Gastrocnemius medialis (tissue), 4 donors: ENCODE measurements at regions not wholly inside any gene's neighbourhood (a gene's known extent, or its start where the extent isn't known, plus 50 kb on each side); places are given as distances from the start of the nearest gene placed in this dataset.
A peak's percentile ranks its signal among the peaks of the same experiment; 100 is the strongest.

ENCODE experiments used
- POLR2A ChIP-seq, 2 donors: fragments of 450-650 bp; IDR thresholded peaks; one replicate each; pipeline ENCODE4 v1.6.1; 2017; ENCODE audit warnings: antibody characterized with exemption in 2 of 2, mild to moderate bottlenecking in 2 of 2, moderate library complexity in 2 of 2
- TF ChIP-seq, protein P1 (sequence below), 5 experiments: fragments of 450-650 bp in 3 of 5; fragments of 200-600 bp in 2 of 5; sonication (generic) in 2 of 5; IDR thresholded peaks in 4 of 5; conservative IDR thresholded peaks in 1 of 5; 1 replicate in 4 of 5; 2 replicates in 1 of 5; pipeline ENCODE4 v1.5.1; 2016 to 2019; ENCODE audit warnings: antibody characterized with exemption in 5 of 5, mild to moderate bottlenecking in 3 of 5, moderate library complexity in 3 of 5

DNA sequence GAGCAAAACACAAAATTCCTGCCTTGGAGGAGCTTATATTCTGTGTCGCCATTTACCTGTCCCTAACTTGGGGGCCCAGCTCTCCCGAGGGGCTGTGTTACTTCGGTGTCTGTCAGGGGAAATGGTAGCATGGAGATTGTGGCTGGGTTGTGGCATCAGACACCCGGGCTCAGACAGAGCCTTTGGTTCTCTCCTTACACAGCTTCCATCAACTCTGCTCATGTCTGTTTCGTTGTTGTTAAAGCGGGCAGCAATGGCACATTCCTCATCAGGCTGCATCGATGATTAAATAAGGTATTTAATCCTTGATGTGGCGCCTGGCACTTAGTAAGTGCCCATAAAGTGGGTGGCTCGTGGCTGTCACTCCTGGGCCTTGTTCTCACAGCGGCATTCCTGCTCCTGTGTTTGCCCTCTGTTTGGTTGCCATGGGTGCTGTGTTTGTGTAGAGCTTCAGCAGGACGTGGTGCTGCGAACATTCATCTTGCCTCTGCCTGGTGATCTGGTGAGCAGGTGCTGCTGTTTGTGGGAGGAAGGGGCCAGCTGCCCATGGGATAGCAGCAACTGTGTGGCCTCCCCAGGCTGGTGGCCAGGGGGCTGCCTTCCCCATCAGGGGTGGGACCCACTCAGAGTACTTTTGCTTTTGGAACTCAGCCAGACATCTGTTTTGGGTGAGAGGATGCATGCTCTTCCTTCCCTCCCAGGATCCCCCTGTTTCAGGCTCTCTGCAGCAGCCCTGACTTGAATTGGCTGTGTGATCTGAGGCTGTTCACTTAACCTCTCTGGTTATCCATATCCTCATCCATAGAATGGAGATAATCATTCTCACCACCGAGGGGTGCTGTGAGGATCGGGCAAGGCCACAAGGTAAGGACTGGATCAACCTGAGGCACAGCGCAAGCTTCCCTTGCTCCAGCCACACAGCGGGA, 207.2 kb upstream of the SVIL start:
- TF ChIP-seq, protein P1, sequence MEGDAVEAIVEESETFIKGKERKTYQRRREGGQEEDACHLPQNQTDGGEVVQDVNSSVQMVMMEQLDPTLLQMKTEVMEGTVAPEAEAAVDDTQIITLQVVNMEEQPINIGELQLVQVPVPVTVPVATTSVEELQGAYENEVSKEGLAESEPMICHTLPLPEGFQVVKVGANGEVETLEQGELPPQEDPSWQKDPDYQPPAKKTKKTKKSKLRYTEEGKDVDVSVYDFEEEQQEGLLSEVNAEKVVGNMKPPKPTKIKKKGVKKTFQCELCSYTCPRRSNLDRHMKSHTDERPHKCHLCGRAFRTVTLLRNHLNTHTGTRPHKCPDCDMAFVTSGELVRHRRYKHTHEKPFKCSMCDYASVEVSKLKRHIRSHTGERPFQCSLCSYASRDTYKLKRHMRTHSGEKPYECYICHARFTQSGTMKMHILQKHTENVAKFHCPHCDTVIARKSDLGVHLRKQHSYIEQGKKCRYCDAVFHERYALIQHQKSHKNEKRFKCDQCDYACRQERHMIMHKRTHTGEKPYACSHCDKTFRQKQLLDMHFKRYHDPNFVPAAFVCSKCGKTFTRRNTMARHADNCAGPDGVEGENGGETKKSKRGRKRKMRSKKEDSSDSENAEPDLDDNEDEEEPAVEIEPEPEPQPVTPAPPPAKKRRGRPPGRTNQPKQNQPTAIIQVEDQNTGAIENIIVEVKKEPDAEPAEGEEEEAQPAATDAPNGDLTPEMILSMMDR (IDR thresholded peaks at IDR 0.05 in 4 of 5, conservative IDR thresholded peaks at IDR 0.05 in 1 of 5) = peak in 1 of 5 experiments; percentile 15
- TF ChIP-seq POLR2A (IDR thresholded peaks at IDR 0.05) = peak in 1 of 2 donors; percentile 37
